ENCODE measurements at regions not wholly inside any gene's neighbourhood (a gene's known extent, or its start where the extent isn't known, plus 50 kb on each side); places are given as distances from the start of the nearest gene placed in this dataset.

DNA sequence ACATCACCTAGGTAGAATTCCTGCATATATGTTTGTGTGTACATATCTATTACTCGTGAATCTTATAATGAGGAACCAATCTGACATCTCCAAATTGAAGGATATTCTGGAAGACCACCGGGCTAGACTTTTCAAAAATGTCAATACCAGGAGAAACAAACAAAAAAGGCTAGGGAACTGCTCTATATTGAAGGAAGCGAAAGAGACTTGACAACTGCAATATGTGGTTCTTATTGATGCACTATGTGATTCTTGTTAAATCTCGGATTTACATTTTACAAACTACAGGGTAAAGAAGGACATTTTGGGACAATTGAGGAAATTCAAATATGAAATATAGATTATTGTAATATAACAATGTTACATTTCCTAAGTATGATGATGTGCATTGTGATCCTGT is 137.5 kb upstream of the CCDC54 start:
- peaks cover 3 to 7% of the 10 kb centered on the region in 2 donors for H3K4me1 ChIP-seq (ENCODE audit: control insufficient read depth in 2 of 2, insufficient read depth in 1 of 2, low read depth in 1 of 2, low read length in 2 of 2)
- no CpG with 5 or more reads among the region's 4 CpGs for WGBS, 2 donors (ENCODE audit: extremely low coverage in 2 of 2, insufficient read length in 2 of 2, insufficient replicate concordance in 1 of 2)

DNA sequence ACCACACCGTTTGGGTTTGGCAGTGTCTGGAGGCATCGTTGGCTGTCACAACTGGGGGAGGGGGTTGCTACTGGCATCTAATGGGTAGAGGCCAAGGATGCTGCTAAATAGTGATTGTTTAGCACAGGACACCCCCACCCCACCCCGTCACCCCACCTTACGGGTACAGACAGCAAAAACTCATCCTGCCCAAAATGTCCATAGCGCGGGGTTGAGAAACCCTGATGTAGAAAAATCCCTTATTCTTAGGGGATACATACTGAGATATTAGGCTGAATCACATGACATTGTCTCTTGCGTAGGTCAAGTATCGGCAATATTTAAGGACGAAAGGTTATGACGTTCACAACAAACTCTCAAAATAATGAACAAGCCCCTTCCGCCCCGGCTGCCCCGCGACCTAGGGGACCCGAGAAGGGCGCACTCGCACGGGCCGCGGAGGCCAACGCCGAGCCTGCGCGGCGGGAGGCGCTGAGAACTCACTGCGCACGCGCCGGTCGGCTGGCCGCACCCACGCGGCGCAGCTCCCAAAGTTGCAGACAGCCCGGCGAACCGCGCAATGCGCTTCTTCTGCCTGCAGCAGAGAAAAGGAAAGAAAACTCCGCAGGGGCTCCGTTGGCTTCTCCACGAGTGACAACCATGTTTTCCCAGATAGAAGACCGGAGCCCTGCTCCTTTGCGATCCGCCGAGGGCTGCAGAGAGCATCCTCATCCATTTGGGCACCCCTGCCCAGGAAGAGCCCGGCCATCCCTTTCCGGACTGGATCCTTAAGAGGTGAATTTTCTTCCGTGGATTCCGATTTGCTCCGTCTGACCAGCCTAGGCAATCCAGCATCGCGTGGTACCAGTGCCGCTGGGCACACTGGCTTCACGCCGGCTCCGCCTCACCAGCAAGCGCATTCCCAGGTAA is 136.8 kb upstream of the CCDC54 start:
- no peak overlapping the region for H3K9ac ChIP-seq (ENCODE audit: low read depth, low read length, poor library complexity)
- H3K27me3 ChIP-seq (ENCODE audit: control insufficient read depth in 3 of 3, insufficient read depth in 3 of 3, low read depth in 1 of 3, low read length in 3 of 3), result no peaks in the 10 kb centered on the region
- H2BK120ac ChIP-seq (ENCODE audit: low read depth, low read length), result no peak overlapping the region
- no peaks in the 10 kb centered on the region for H3K36me3 ChIP-seq (replicated peaks in 1 of 2; ENCODE audit: control insufficient read depth in 2 of 2, insufficient read depth in 2 of 2, low read length in 2 of 2)
- H3K9me3 ChIP-seq (replicated peaks in 1 of 2; ENCODE audit: control insufficient read depth in 2 of 2, insufficient read depth in 1 of 2, low read depth in 1 of 2, low read length in 2 of 2), result no peaks in the 10 kb centered on the region
- H2AK5ac ChIP-seq (ENCODE audit: low read depth, low read length), result no peak overlapping the region
- H3K79me1 ChIP-seq (ENCODE audit: low read depth, low read length), result no peaks in the 10 kb centered on the region
- peak; percentile 61 for DNase-seq (ENCODE audit: low spot score)
- H3K4me2 ChIP-seq (ENCODE audit: insufficient read depth, low read length, poor library complexity, severe bottlenecking), result peak overlapping the region; percentile 92
- H3K27ac ChIP-seq (replicated peaks; ENCODE audit: low read length), result no peak overlapping the region
- H2BK15ac ChIP-seq (ENCODE audit: low read length), result no peak overlapping the region
- H2BK5ac ChIP-seq (ENCODE audit: low read length), result no peak overlapping the region
- peaks cover 3 to 5% of the 10 kb centered on the region in 2 donors for H3K4me1 ChIP-seq (ENCODE audit: control insufficient read depth in 2 of 2, insufficient read depth in 1 of 2, low read depth in 1 of 2, low read length in 2 of 2)
- H3K14ac ChIP-seq (ENCODE audit: low read length), result no peak overlapping the region
- no peak overlapping the region for H3K4ac ChIP-seq (ENCODE audit: low read length)
- H2AFZ ChIP-seq (ENCODE audit: low read length), result peak overlapping the region; percentile 99
- WGBS, 2 donors (ENCODE audit: extremely low coverage in 2 of 2, insufficient read length in 2 of 2, insufficient replicate concordance in 1 of 2), result no CpG with 5 or more reads among the region's 59 CpGs
- H3K18ac ChIP-seq (ENCODE audit: low read length), result no peak overlapping the region
- no peak overlapping the region for H2BK12ac ChIP-seq (ENCODE audit: low read length)
- H3K23ac ChIP-seq (ENCODE audit: low read depth, low read length, poor library complexity), result no peak overlapping the region
- no peak overlapping the region for H4K8ac ChIP-seq (ENCODE audit: low read depth, low read length)
- H4K91ac ChIP-seq (ENCODE audit: low read depth, low read length, poor library complexity), result no peak overlapping the region
- peak overlapping the region; percentile 72 to 89 for H3K4me3 ChIP-seq (ENCODE audit: low read length in 2 of 2)

More for the DNA sequence above, 137.5 kb upstream of the CCDC54 start:
- H2BK15ac ChIP-seq (ENCODE audit: low read length), result no peak overlapping the region
- no peak overlapping the region for H2BK120ac ChIP-seq (ENCODE audit: low read depth, low read length)
- H3K36me3 ChIP-seq (replicated peaks in 1 of 2; ENCODE audit: control insufficient read depth in 2 of 2, insufficient read depth in 2 of 2, low read length in 2 of 2), result no peaks in the 10 kb centered on the region
- no peak overlapping the region for H3K9ac ChIP-seq (ENCODE audit: low read depth, low read length, poor library complexity)
- no peak overlapping the region for H3K4ac ChIP-seq (ENCODE audit: low read length)
- H3K18ac ChIP-seq (ENCODE audit: low read length), result no peak overlapping the region
- no peak overlapping the region for H2AK5ac ChIP-seq (ENCODE audit: low read depth, low read length)
- no peak overlapping the region for H2BK5ac ChIP-seq (ENCODE audit: low read length)
- H2AFZ ChIP-seq (ENCODE audit: low read length), result peak overlapping the region; percentile 99
- no peak overlapping the region for H2BK12ac ChIP-seq (ENCODE audit: low read length)
- no peaks in the 10 kb centered on the region for H3K27me3 ChIP-seq (ENCODE audit: control insufficient read depth in 3 of 3, insufficient read depth in 3 of 3, low read depth in 1 of 3, low read length in 3 of 3)
- H3K9me3 ChIP-seq (replicated peaks in 1 of 2; ENCODE audit: control insufficient read depth in 2 of 2, insufficient read depth in 1 of 2, low read depth in 1 of 2, low read length in 2 of 2), result no peaks in the 10 kb centered on the region
- H4K8ac ChIP-seq (ENCODE audit: low read depth, low read length), result no peak overlapping the region
- no peaks in the 10 kb centered on the region for H3K79me1 ChIP-seq (ENCODE audit: low read depth, low read length)
- no peak overlapping the region for H4K91ac ChIP-seq (ENCODE audit: low read depth, low read length, poor library complexity)
- H3K4me2 ChIP-seq (ENCODE audit: insufficient read depth, low read length, poor library complexity, severe bottlenecking), result no peak overlapping the region
- DNase-seq (ENCODE audit: low spot score), result no peak
- H3K4me3 ChIP-seq (ENCODE audit: low read length in 2 of 2), result peak overlapping the region in 1 of 2 donors; percentile 72
- no peak overlapping the region for H3K23ac ChIP-seq (ENCODE audit: low read depth, low read length, poor library complexity)
- H3K27ac ChIP-seq (replicated peaks; ENCODE audit: low read length), result no peak overlapping the region
- H3K14ac ChIP-seq (ENCODE audit: low read length), result no peak overlapping the region

DNA sequence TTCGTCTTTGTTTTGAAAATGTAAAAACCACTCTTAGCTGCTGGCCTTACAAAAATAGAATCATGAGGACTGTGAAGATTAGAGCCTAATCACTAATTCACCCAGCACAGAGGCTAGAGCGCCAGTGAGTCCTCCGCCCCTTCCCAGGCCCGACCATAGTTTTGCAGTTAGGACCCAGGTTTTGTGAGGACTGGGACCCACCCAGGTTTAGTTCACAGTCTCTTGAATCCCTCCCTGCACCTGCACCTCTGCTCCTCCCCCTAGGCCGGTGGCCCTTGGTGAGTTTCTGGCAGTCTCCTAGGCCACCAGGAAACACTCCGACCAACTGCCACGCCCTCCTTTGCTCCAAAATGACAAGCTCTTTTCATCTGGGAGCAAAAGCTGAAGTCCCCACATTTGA is 136.0 kb upstream of the CCDC54 start:
- no peak overlapping the region for H3K14ac ChIP-seq (ENCODE audit: low read length)
- H4K8ac ChIP-seq (ENCODE audit: low read depth, low read length), result no peak overlapping the region
- no peak overlapping the region for H4K91ac ChIP-seq (ENCODE audit: low read depth, low read length, poor library complexity)
- H3K9me3 ChIP-seq (replicated peaks in 1 of 2; ENCODE audit: control insufficient read depth in 2 of 2, insufficient read depth in 1 of 2, low read depth in 1 of 2, low read length in 2 of 2), result no peaks in the 10 kb centered on the region
- H3K27ac ChIP-seq (replicated peaks; ENCODE audit: low read length), result no peak overlapping the region
- DNase-seq (ENCODE audit: low spot score), result peak; percentile 4
- H2AK5ac ChIP-seq (ENCODE audit: low read depth, low read length), result no peak overlapping the region
- no peak overlapping the region for H2BK12ac ChIP-seq (ENCODE audit: low read length)
- peak overlapping the region; percentile 72 to 89 for H3K4me3 ChIP-seq (ENCODE audit: low read length in 2 of 2)
- no peak overlapping the region for H2BK15ac ChIP-seq (ENCODE audit: low read length)
- no peaks in the 10 kb centered on the region for H3K79me1 ChIP-seq (ENCODE audit: low read depth, low read length)
- no peak overlapping the region for H3K4ac ChIP-seq (ENCODE audit: low read length)
- H3K36me3 ChIP-seq (replicated peaks in 1 of 2; ENCODE audit: control insufficient read depth in 2 of 2, insufficient read depth in 2 of 2, low read length in 2 of 2), result no peaks in the 10 kb centered on the region
- H2AFZ ChIP-seq (ENCODE audit: low read length), result peak overlapping the region; percentile 99
- H3K27me3 ChIP-seq (ENCODE audit: control insufficient read depth in 3 of 3, insufficient read depth in 3 of 3, low read depth in 1 of 3, low read length in 3 of 3), result no peaks in the 10 kb centered on the region
- no peak overlapping the region for H3K18ac ChIP-seq (ENCODE audit: low read length)
- no peak overlapping the region for H3K23ac ChIP-seq (ENCODE audit: low read depth, low read length, poor library complexity)
- no peak overlapping the region for H2BK5ac ChIP-seq (ENCODE audit: low read length)
- H3K4me2 ChIP-seq (ENCODE audit: insufficient read depth, low read length, poor library complexity, severe bottlenecking), result peak overlapping the region; percentile 92
- no peak overlapping the region for H2BK120ac ChIP-seq (ENCODE audit: low read depth, low read length)
- no CpG with 5 or more reads among the region's 7 CpGs for WGBS, 2 donors (ENCODE audit: extremely low coverage in 2 of 2, insufficient read length in 2 of 2, insufficient replicate concordance in 1 of 2)
- H3K9ac ChIP-seq (ENCODE audit: low read depth, low read length, poor library complexity), result no peak overlapping the region
- H3K4me1 ChIP-seq (ENCODE audit: control insufficient read depth in 2 of 2, insufficient read depth in 1 of 2, low read depth in 1 of 2, low read length in 2 of 2), result peaks cover 3 to 4% of the 10 kb centered on the region in 2 donors

DNA sequence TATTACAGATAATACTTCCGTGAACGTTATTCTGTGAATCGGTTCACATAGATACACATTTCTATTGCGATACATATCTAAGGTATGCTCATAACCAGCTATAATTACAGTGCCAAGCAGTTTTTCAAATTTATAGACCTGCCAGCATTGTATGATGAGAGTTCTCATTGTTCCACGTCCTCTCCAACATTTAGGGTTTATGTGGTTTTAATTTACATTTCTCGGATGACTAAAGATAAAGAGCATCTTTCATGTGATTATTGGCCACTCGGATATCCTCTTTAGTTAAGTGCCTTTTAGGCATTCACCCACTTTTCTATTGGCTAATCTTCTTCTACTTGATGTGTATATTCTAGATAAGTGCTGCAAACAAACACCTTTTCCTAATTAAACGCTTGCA is 134.7 kb upstream of the CCDC54 start:
- H2BK5ac ChIP-seq (ENCODE audit: low read length), result no peak overlapping the region
- H2BK15ac ChIP-seq (ENCODE audit: low read length), result no peak overlapping the region
- H3K27ac ChIP-seq (replicated peaks; ENCODE audit: low read length), result no peak overlapping the region
- no peak for DNase-seq (ENCODE audit: low spot score)
- no peak overlapping the region for H4K91ac ChIP-seq (ENCODE audit: low read depth, low read length, poor library complexity)
- no peak overlapping the region for H3K9ac ChIP-seq (ENCODE audit: low read depth, low read length, poor library complexity)
- H2BK12ac ChIP-seq (ENCODE audit: low read length), result no peak overlapping the region
- no peak overlapping the region for H2AFZ ChIP-seq (ENCODE audit: low read length)
- no peaks in the 10 kb centered on the region for H3K36me3 ChIP-seq (replicated peaks in 1 of 2; ENCODE audit: control insufficient read depth in 2 of 2, insufficient read depth in 2 of 2, low read length in 2 of 2)
- H3K23ac ChIP-seq (ENCODE audit: low read depth, low read length, poor library complexity), result no peak overlapping the region
- H3K18ac ChIP-seq (ENCODE audit: low read length), result no peak overlapping the region
- WGBS, 2 donors (ENCODE audit: extremely low coverage in 2 of 2, insufficient read length in 2 of 2, insufficient replicate concordance in 1 of 2), result no CpG with 5 or more reads among the region's 8 CpGs
- H3K9me3 ChIP-seq (replicated peaks in 1 of 2; ENCODE audit: control insufficient read depth in 2 of 2, insufficient read depth in 1 of 2, low read depth in 1 of 2, low read length in 2 of 2), result peaks cover 0 to 2% of the 10 kb centered on the region in 2 donors
- no peak overlapping the region for H3K14ac ChIP-seq (ENCODE audit: low read length)
- no peak overlapping the region for H3K4me2 ChIP-seq (ENCODE audit: insufficient read depth, low read length, poor library complexity, severe bottlenecking)
- H2AK5ac ChIP-seq (ENCODE audit: low read depth, low read length), result no peak overlapping the region
- H3K27me3 ChIP-seq (ENCODE audit: control insufficient read depth in 3 of 3, insufficient read depth in 3 of 3, low read depth in 1 of 3, low read length in 3 of 3), result no peaks in the 10 kb centered on the region
- H4K8ac ChIP-seq (ENCODE audit: low read depth, low read length), result no peak overlapping the region
- H3K4me3 ChIP-seq (ENCODE audit: low read length in 2 of 2), result no peak overlapping the region
- no peak overlapping the region for H2BK120ac ChIP-seq (ENCODE audit: low read depth, low read length)
- peaks cover 1% of the 10 kb centered on the region for H3K79me1 ChIP-seq (ENCODE audit: low read depth, low read length)
- no peak overlapping the region for H3K4ac ChIP-seq (ENCODE audit: low read length)
- H3K4me1 ChIP-seq (ENCODE audit: control insufficient read depth in 2 of 2, insufficient read depth in 1 of 2, low read depth in 1 of 2, low read length in 2 of 2), result peaks cover 3 to 4% of the 10 kb centered on the region in 2 donors

Data from neuronal stem cell (in vitro differentiated cells).